Mucosa of gallbladder (tissue), 1 donor: ENCODE measurements at regions not wholly inside any gene's neighbourhood (a gene's known extent, or its start where the extent isn't known, plus 50 kb on each side); places are given as distances from the start of the nearest gene placed in this dataset.
"Not testable (repeated sequence)": the region's sequence is repeated elsewhere in the genome, so short reads cannot be mapped to it uniquely, and the experiment has no call there.

Experiments used
- DNase-seq: peaks from one replicate; pipeline ENCODE4 v3.0.0-alpha.2; 2020; ENCODE audit warnings: low spot score
- donor health status: DM: no; HTN: no; CAD: no.

DNA sequence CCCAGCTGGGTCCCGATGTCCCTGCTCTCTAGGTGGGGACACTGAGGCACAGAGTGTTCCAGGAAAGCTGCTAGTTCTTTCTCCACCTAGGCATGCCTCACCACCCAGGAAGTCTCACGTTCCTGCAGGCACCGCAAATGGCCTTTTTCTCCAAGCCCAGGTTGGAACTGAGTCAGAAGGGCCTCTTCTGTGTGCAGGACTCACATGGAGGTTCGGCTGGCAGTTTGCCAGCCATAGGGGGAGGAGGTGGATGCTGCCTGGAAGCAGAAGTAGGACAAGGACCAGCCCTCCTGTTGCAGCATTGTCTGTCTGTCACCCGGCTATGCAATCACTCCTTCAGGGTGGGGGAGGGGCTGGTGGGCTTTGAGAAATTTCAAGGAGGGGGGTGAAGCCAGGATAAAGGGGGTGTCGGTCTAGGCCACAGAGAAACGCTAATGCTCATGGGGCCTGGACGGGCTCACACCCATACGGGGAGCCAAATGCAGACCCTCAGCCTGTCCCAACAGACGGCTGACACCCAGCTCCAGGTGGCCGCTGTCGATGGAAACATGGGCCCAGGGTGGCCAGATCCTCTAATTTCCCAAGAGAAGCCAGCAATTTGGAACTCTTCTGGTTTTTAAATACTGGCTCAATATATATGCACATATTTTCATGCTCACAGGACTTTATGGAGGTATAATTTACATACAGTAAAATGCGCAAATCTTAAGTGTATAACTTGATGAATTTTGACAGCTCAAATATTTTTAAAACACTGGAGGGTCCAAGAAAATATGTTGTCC is 120.5 kb downstream of the PHETA1 start:
- no peak for DNase-seq

GRCh38 chr12:111247083-111247783 is 121.7 kb downstream of the PHETA1 start:
- DNase-seq: no peak

DNA sequence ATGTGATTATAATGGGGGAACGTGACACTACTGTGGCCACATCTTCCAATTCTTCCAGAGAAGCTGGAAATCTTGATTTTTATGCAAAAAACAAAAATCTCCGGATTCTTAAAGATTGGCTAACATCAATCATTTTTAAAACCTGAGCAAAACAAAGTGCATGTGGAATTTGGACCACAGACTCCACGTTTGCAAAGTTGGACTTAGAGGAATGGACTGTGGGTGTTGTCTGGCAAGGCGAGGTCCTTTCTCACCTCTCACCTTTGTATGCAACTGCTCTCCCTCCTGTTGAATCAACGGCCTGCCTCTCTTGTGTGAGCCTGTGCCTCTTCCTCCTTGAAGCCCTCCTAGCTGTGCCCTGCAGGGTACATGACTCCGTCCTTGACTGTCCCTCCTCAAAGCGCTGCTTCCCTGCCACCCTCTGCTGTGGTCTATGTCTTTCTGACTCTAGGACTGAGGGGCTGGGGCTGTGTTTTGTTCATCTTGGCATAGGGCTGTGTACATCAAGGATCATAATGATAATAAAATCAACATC is 122.4 kb downstream of the PHETA1 start:
- no peak for DNase-seq

DNA sequence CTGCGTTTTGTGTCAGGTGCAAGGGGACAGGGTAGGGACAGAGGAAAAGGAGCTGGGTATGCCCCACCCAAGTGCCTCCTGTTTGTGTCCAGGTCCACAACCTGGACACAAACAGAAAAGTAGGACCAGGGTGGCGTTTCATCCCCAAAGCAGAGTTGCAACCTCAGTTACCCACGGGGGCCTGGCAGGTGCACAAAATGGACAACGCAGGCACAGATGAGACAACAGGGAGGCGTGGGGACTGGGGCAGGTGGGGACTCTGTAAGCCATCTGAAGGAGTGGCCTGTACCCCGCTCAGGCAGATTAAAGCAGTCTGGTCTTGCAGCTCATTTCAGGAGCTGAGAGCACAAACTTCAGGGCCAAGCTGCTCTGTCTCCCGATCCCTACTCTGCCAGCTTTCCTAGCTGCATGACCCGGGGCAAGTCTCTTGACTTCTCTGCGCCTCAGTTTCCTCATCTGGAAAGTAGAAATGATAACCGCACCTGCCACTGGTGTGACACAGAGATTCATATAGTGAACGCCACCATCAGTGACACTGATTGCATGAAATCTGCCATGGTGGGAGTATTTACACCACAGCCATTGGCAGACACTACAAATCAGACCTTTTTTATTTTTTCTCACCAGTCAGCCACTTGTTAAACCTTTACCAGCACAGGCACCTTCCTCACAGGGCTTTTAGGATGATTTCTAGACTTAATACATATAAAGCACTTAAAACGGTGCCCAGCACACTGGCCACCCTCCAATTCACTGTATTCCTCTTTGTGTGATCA is 123.0 kb downstream of the PHETA1 start:
- no peak for DNase-seq

- no peak for DNase-seq
Measured at GRCh38 chr12:111244673-111245072, 124.2 kb downstream of the PHETA1 start.

DNA sequence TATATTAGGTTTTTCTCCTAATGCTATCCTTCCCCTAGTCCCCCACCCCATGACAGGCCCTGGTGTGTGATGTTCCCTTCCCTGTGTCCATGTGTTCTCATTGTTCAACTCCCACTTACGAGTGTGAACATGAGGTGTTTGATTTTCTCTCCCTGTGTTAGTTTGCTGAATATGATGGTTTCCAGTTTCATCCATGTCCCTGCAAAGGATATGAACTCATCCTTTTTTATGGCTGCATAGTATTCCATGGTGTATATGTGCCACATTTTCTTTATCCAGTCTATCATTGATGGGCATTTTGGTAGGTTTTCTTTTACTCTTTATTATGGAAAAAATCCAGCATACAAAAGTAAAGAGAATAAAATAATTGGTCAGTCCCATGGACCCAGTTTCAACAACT is 126.1 kb downstream of the PHETA1 start:
- DNase-seq: not testable (repeated sequence)

GRCh38 chr12:111242184-111242583 is 126.7 kb downstream of the PHETA1 start:
- no peak for DNase-seq

GRCh38 chr12:111240374-111240773 is 128.5 kb downstream of the PHETA1 start:
- no peak for DNase-seq

- no peak for DNase-seq
Measured at GRCh38 chr12:111239235-111239634, 129.7 kb downstream of the PHETA1 start.

DNA sequence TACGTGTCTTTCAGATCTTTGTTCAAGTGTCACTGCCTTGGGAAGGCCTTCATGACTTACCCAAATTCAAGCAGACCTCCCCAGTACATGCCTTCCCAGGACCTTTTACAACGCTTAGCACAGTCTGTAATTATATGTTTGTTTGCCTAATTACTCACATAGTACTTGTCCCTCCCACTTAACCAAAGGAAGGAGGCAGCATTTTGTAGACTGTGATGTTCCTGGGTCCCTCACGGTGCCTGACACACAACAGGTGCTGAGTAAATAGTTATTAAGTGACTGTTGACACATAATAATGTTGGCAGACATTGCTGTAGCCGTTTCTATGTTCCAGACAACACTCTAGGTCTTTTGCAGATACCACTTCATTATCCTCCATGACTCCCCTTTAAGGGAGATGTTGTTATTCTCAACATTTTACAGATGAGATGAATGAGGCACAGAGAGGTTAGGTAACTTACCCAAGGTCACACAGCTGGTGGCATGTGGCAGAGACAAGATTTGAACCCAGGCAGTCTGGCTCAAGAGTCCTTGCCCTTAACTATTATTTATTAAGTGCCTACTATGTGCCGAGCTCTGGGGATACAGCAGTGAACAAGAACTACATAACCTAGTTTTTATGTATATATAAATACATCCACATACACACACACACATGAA is 130.7 kb downstream of the PHETA1 start:
- no peak for DNase-seq

GRCh38 chr12:111234491-111234890 is 134.4 kb downstream of the PHETA1 start:
- DNase-seq: not testable (repeated sequence)

GRCh38 chr12:111233786-111234185 is 135.1 kb downstream of the PHETA1 start:
- DNase-seq: no peak

DNA sequence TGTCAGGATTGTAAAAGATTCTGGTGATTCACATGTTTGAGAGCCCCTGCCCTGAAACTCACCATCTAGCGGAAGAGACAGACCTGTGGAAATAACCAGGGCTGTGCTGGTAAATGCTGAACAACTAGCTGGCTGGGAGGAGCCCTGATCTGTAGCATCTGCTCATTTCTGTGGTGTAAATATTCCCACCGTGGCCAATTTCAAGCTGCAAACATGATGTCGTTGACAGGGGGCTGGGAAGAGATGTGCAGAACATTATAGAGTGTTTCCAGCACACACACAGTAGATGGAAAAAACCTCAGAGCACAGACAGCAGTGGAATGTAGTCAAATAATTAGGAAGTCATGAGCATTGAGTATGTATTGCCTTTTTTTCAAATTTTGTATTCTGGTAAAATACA is 138.2 kb downstream of the PHETA1 start:
- DNase-seq: no peak

- no peak for DNase-seq
Measured at GRCh38 chr12:111228916-111229666, 139.8 kb downstream of the PHETA1 start.

DNA sequence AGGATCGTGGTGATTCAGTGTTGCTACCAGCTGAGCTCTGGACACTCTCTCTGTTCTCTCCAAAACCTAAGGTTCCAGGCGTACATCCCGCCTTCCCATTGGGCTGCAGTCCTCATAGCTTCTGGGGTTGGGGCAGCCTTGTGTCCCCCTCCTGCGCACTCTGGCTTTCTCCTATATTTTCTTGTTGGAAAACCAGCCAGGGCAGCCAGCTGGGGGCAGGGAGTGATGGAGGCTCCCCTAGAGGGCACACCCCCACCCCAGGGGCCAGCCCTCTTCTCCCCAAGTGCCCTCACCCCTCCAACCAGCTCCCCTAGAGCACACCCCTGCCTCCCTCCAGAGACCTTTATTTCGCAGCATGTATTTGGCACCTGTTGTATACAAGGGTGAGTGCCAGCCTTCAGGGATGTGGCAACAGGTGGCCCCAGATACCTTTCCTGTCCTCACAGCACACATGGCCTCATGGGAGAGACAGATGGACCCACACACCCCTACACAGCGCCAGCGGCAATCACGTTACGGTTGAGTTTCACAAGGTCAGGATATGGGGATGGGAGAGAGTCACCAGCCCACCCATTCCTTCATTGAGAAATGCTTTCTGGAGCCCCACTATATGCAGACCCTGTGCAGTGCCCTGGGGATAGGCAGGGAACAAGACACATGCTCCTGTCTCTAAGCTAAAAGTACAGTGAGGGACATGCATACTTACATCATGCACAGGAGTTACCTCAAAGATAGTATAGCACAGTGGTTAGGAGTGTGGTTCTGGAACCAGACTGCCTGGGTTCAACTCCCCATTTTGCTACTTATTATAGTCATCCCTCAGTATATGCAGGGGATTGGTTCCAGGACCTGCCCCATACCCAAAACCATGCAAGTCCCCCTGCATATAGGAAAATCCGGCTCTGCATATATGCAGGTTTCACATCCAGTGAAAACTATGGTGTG is 141.1 kb downstream of the PHETA1 start:
- no peak for DNase-seq

GRCh38 chr12:111226680-111227079 is 142.2 kb downstream of the PHETA1 start:
- DNase-seq: no peak

- DNase-seq: no peak
Measured at GRCh38 chr12:111225307-111225706, 143.6 kb downstream of the PHETA1 start.

GRCh38 chr12:111224186-111225066 is 144.5 kb downstream of the PHETA1 start:
- DNase-seq: no peak

- DNase-seq: no peak
Measured at GRCh38 chr12:111222523-111222922, 146.4 kb downstream of the PHETA1 start.
